C1 segment of cervical spinal cord (tissue), 14 donors: ENCODE measurements at regions not wholly inside any gene's neighbourhood (a gene's known extent, or its start where the extent isn't known, plus 50 kb on each side); places are given as distances from the start of the nearest gene placed in this dataset.

ENCODE experiments used
- DNase-seq, 14 donors: peaks; one replicate each; lab custom pipeline; 2025; lab: John Stamatoyannopoulos, UW

DNA sequence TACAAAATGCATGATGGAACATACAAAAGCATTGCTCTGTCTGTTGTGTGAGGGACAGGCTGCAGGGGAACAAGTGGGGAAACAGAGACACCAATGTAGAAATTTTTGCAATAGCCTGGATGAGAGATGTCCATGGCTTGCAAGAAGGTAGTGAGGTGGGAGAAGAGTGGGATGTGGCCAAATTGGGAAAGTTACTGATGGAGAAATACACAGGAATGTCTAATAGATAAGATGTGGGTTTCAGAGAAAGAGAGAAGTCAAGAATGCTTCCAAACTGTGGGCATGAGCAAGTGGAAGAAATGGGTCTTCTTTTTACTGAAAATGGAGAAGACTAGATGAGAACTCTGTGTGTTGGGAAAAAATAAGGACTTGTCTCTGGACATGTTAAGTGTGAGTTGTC, 592.7 kb downstream of the TNS3 start:
- no peak for DNase-seq

DNA sequence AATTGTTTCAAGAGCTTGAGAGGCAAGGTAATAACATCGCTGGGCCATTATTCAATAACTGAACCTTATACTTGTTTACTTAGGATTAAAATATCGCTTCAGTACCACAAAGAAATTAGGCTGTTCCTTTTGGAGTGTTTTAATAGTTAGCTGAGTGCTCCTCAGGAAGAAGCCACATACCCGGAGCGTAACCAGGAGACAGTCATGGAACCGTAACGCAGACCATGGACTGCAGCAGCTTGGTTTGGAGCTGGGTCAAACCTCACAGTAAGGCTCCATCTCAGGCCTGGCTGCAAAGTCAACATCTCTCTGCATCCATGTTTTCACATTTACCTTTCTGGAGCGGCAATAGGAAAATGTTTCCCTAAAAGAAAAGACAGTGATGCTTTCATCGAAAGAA, 599.0 kb downstream of the TNS3 start:
- peak in 2 of 14 donors; percentile 5 for DNase-seq

DNA sequence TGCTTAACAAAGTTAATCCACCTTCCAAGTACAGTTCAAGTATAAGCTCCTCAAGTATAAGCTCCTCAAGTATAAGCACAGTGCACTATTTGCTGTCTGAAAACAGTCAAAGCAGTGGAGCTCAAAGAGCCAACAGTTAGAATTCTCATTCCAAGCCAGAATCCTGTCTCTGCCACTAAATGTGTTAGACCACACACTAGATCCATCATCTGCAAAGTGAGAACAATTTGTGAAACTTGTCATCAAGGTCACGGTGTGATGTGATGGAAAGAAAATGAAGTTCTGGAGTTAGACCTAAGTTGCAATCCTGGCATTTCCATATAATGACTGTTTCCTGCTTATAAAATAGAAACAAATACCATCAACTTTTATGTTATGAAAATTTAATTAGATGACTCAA, 602.5 kb downstream of the TNS3 start:
- no peak for DNase-seq

DNA sequence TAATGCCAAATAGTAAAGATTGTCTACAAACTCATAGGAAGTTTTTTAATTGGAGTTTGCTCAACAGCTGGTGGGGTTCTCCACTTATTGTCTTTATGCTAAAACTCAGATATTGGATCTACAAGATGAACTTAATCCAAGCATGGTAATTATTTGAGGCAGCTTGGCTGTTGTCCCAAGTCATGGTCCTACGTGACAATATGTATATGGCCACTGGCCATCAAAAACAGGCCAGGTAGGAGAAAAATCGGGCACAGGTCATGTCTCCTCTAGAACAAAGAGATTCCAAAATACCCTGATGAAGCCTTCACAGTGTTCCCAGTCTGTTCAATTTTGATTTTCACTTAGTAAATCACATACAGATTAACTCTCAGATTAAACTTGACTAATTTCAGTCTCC, 606.4 kb downstream of the TNS3 start:
- no peak for DNase-seq

DNA sequence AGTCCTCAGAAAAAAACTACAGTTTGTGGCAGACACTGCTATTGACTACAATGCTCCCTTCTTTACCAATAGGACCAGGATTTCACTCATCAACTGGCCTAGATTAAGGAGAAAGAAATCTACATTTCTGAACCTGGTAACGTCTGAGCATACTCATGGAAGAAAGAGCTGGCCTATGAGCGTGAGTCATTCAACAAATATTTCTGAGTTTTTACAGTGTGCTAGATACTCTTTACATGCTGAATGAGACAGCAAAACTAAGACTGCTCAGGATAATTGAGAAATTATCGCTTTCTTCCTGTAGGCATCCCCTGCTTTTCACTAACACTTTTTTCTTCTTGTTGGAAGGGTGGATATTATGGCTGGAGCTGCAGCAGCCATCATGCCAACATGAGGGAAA, 609.7 kb downstream of the TNS3 start:
- DNase-seq: no peak

DNA sequence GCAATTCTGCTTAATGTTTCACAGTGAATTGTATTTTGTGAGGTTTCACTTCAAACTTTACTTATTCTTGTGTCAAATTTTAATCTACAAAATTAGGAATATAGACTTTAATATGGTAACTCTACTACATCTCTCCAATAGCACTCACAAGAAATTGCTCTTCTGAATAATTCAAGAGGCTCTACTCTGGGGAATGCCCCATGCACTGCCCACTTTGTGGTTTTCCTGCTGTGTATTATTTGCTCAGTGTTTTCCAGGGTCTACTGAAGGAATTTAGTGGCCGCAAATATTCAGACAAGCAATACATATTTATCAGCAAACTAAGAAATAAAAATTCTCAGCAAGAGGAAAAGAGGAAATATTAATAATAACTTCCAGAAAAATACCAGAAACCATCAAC, 611.4 kb downstream of the TNS3 start:
- DNase-seq: no peak

DNA sequence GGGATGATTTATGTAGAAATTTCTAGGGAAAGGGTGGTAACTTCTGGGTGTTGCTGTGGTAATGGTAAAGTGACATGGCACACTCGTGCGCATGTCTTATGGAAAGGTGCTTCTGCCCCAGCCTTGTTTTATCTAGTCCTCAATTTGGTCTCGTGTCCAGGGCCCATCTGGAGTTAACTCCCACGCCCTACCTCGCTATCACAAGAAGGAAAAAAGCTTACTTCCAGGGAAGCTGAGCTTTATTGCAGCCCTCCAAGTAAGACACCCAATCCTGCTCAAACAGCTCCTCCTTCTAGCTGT, 611.8 kb downstream of the TNS3 start:
- DNase-seq: no peak

DNA sequence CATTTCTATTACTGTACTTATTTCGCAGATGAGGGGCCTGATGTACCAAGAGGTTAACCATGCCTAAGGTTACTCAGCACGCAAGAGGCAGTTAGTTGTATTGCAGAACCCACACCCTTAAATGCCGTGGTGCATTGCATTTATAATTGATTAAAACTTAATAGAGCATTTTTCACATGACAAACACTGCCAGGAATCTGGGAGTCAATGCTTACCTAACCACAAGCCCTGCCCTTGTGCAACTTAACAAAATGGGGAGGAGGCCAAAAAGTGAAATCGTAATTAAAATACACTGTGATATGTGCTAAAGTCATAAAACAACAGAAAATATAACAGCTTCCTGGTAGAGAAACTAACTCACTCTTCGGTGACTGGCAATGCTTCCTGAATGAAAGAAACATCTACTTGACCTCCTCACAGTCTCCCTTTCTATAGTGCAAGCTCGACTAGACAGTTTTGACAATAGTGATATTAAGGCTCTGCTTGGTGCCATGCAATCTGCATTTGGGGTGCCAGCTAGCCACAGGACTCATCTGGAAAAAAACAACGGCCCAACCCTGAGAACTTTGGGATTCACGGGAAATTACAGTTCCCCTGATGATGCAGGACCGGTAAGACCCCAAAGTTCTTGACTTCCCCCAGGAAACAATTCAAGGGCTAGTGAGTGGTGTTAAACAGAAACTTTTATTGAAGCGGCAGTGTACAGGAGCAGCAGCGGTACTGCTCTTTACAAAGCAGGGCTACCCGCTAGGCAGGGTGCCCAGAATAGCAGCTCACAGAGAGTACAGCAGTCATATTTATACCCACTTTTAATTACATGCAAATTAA, 612.4 kb downstream of the TNS3 start:
- DNase-seq: no peak

DNA sequence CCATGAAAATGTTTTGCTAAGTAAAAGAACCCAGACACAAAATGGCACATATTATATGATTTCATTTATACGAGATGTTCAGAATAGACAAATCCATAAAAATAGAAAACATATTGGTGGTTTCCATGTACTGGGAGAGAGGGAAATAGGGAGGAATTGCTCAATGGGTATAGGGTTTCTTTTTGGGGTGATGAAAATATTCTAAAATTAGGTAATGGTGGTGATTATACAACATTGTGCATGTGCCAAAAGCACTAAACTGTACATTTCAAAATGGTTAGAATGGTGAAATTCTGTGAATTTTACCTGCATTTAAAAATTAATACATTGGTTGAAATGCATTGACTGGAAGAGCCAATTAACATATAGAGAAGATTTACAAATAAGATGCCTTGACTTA, 613.9 kb downstream of the TNS3 start:
- no peak for DNase-seq

DNA sequence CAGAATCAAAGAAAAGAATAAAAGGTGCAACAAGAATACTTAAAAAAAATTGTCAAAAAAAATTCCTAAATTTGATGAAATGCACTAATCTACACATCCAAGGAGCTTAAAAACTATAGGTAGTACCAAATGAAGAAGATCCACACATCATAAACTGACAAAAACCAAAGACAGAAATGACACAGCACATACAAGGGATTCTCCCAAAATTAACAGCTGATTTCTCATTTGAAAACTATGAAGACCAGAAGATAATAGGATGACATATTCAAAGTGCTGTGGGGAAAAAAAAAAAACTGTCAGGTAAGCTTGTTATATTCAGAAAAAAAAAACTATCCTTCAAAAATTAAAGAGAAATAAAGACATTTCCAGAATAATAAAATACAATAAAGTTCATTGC, 618.2 kb downstream of the TNS3 start:
- DNase-seq: no peak

DNA sequence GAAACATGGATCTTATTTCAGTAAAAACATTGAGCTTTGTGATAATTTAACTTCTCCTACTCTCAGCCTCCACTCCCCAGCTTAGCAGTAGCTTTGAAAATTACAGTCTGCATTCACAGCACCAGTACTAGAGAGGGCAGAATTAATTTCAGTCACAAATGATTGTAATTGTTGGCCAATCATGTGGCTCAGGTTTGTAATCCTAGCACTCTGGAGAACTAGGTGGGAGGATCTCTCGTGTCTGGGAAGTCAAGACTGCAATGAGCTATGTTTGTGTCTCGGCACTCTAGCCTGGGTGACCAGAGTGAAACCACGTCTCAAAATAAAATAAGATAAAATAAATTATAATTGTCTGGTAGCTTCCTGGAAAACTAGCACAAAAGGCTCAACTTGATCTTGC, 620.9 kb downstream of the TNS3 start:
- DNase-seq: no peak

DNA sequence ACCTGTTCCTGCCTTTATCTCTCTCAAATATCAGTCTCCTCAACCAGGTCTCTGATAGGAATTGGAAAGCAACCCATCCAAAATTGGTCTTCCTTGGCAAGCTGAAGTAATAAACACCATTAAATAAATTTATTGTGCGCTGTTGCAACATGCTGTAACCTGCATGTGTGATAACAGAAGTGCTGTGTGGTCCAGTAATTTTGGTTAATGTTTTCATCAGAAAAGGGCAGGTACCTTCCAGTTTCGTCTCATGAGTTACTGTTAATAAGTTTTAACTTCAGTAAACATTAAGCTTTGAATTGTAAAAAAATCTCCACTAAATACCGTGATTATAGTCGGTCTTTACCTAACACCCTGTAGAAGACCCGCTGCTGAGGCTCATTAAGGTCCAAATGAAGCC, 624.7 kb downstream of the TNS3 start:
- no peak for DNase-seq

DNA sequence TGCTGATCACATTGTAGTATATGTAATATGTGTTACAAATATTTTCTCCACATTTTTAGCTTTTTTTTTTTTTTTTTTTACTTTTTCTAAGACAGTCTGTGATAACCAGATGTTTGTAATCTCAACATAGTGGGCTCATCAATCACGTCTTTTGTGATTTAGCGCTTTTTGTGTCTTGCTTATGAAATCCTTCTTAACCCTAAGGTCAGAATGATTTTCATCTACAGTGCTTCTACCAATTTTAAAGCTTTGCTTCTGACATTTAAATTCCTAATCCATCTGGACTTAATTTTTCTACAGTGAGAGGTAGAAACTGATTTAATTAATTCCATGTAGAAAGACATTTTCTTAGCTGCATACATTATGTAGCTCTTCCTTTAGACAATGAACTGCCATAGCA, 626.4 kb downstream of the TNS3 start:
- no peak for DNase-seq

DNA sequence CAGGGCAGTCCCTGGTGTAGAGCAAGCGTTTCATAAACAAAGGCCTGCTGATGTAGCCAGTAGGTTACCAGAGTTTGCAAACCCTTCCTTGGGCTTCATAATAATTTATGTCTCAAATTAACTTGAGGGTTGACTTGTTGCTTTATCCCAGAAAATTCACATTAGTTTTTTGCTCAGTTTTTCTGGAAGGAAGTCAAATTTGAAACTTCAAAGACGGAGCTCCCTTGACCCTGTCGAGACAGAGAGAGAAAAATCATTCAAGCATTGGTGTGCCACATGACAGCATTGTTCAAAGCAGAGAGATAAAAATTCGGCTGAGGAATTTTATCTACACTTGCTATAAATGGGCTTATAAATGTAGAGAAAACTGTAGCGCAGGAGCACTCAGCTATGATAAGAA, 627.7 kb downstream of the TNS3 start:
- no peak for DNase-seq

DNA sequence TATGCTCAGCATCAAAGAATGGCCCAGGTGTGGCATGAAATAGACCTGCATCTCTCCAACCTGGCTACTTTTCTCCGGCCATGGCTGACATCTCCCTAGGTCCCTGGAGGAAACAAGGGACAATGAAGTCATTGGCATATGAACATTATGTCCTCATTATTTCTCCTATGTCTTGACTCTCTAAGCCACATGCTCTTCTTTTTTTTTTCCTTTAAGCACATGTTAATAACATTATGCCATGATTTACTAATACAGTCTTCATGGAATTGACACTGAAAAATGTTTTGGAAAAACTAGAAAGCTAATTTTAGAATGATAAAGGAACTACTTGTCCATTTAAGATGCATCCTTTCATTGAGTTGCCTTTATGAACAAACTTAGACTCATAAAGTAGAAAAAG, 628.9 kb downstream of the TNS3 start:
- no peak for DNase-seq

DNA sequence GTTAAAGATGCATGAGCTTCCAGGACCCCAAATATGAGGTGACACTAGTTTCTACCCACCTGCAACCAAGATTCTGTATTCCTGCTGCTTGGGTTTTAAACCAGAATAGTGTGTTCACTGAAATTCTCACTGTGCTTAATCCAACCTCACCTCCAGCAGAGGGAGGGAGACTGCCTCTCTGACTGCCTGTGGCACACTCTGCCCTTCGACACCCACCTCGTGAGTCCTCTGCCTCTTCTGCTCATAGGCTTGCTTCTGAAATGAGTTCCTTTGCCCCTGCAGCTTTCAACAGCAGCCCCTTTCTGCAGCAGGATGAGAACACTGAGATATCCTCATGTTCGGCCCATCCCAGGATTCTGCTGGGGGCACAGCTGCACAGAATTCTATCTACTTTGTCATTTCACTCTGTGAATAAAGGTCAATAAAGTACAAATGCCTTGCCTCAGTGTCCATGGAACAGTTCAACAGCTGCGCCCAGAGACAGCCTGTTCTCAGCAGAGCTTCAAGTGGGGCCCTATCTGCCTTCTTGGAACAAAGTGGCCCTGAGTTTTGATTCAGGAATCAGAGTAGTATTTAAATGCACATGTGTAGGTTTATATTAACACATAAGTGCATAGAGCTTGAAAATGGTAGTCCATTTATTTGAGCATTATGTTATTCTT, 632.5 kb downstream of the TNS3 start:
- no peak for DNase-seq

DNA sequence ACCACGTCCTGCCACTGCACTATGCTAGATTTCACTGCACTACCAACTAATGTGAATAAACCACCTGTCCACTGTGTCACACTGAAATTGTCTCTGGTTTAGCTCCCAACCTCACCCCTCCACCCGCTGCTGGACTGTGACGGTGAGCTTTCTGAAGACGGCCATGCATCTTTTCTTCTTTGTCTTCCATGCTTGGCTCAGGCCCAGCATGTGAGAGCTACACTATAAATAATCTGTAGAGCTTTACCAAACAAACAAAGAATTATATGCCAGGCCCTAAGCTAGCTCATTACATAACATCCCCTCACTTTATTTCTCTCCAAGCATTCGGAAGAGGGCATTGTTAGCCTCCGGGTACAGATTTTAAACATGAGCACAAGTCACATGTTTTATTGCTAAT, 633.2 kb downstream of the TNS3 start:
- no peak for DNase-seq

DNA sequence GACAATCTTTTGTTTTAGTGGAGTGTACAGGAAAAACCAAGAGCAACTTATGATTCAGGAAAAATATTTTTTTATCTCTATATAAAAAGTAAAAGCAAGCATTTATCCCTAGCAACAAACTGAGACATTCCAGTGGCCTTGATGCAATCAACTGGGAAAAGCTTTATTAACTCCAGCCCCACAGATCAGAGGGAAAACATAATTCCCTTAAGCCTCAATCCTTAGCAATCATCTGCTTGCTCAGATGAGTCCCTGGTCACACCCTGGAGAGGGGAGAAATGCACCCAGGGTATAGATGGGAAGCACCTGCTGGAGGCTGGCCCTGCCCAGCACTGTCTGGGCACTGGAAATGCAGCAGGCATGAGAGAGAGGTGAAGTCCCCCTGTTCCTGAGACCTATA, 636.6 kb downstream of the TNS3 start:
- no peak for DNase-seq

DNA sequence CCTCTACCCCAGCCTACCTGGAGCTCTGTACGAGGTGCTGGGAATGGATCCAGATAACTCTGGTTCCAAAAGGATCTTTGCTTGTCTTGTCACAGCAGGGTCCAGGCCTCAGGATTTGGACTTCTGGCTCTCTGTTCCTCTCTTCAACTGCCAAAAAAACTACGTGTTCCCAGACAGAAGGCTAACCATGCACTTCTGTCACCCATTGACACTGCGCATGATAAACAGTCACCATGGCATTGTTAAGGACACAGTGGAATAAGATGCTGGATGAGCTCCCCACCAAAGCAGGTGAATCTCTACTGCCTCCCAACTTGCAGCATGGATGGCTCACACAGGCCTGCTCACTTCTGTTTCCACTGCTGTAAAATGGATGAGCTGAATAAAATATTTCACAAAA, 637.9 kb downstream of the TNS3 start:
- DNase-seq: peak in 1 of 14 donors; percentile 46

DNA sequence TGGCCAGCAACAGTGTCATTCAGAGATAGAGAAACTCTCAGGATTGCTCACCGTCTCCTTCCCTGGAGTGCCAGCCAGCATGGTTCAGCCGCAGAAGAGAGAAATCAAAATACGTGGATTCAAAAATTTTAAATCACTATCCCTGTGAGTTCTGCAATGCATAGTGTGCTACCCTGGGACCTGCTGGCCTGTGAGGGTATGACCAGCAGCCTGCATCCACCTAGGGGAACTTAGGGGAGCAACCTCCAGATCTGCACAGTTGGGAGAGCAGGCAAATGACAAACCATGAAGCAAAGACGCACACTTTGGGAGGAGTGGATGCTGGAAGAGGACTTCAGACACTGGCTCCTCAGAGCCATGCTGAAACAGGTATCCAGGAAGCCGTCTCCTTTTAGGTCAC, 639.3 kb downstream of the TNS3 start:
- DNase-seq: no peak

DNA sequence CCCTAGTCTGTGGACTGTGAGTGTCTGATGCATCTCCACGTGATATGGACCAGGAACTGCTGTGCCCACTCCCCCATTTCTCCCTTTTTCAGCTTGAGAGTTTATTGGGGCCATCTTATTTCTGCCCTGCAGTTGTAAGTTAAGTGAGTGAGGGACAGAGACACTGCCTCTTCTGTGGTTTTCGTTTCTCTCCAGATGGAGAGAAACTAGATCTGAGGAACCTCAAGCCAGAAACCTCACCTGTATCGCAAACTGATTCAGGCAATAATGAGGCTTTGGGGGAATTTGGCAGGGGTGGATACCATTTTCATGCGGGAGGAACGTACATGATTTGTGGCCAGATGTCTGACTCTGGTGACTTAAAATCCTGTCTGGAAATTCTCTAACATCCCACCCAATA, 641.7 kb downstream of the TNS3 start:
- no peak for DNase-seq

DNA sequence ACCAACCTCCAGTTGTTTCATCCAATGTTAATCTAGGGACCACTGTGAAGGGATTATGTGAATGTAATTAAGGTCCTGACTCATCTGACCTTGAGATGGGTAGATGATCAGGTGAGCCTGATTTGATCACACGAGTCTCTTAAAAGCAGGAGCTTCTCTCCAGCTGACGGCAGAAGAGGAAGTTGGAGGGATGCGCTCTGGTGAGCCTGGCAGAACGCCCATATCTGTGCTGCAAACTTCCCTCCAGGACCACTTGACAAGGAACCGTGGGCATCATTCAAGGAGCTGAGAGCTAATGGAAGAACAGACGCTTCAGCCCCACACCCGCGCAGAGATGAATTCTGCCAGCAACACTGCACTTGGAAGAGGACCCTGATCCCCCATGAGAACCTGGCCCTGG, 642.4 kb downstream of the TNS3 start:
- no peak for DNase-seq

DNA sequence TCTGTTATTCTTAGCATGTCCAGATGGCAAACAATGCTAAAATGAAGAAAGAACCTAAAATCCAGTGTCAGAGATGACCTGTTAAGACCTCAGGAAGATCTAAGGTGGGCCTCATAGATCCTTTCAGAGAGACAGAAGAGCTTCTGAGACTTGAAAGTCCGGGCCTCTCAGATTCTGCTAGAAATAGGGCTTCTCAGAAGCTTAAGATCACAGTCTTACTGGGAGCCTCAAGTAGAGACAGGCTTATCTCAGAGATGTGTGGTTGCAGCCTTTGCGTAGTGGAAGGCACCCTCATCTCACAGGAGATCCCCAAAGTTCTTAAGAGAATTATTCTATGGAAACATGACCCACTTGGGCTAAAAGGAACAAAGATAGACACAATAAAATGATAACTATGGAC, 642.8 kb downstream of the TNS3 start:
- DNase-seq: no peak

DNA sequence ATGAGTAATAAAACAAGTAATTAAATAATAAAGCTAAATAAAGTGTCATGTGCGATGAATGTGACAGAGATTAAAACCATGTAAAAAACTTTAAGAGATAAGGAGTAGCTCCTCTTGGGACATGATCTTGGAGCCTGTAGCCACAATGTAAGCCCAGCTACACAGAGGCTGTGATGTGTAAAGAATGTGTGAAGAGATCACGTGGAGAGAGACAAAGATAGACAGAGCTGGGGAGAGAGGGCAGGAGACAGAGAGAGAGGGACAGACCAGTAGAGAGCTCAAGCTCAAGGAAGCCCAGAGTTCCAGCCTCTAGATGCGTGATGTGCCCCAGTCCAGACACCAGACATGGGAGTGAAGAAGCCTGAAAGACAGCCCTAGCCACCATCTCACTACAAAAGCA, 644.1 kb downstream of the TNS3 start:
- no peak for DNase-seq
